Smooth muscle cell (in vitro differentiated cells): ENCODE measurements at regions not wholly inside any gene's neighbourhood (a gene's known extent, or its start where the extent isn't known, plus 50 kb on each side); places are given as distances from the start of the nearest gene placed in this dataset.

Source experiments
- DNase-seq: peaks from one replicate; lab custom pipeline; 2025; ENCODE audit not compliant: unreplicated experiment; lab: John Stamatoyannopoulos, UW
- H2AFZ ChIP-seq: fragments of 200-600 bp; sonication (generic); 2 replicates; pipeline ENCODE4 v1.6.0; 2016; ENCODE audit warnings: antibody characterized with exemption, low read depth, mild to moderate bottlenecking
- H3F3A ChIP-seq: fragments of 200-600 bp; sonication (generic); 2 replicates; pipeline ENCODE4 v1.6.0; 2017; ENCODE audit warnings: antibody characterized with exemption, low read depth
- H3K27ac ChIP-seq: fragments of 200-600 bp; sonication (generic); 2 replicates; pipeline ENCODE4 v1.5.1; 2016; ENCODE audit warnings: low read depth, mild to moderate bottlenecking
- H3K27me3 ChIP-seq: fragments of 200-600 bp; sonication (generic); 2 replicates; pipeline ENCODE4 v1.6.1; 2016; ENCODE audit warnings: low read depth, mild to moderate bottlenecking
- H3K36me3 ChIP-seq: fragments of 200-600 bp; sonication (generic); 2 replicates; pipeline ENCODE4 v1.5.1; 2016; ENCODE audit warnings: low read depth
- H3K4me1 ChIP-seq: fragments of 200-600 bp; sonication (generic); 2 replicates; pipeline ENCODE4 v1.5.1; 2016; ENCODE audit warnings: low read depth
- H3K4me2 ChIP-seq: fragments of 200-600 bp; sonication (generic); 2 replicates; pipeline ENCODE4 v1.6.0; 2016; ENCODE audit warnings: mild to moderate bottlenecking
- H3K4me3 ChIP-seq: fragments of 200-600 bp; sonication (generic); 2 replicates; pipeline ENCODE4 v1.5.1; 2016; ENCODE audit warnings: mild to moderate bottlenecking
- H3K79me2 ChIP-seq: fragments of 200-600 bp; sonication (generic); 2 replicates; pipeline ENCODE4 v1.6.0; 2016; ENCODE audit warnings: low read depth, mild to moderate bottlenecking
- H3K9ac ChIP-seq: fragments of 200-600 bp; sonication (generic); 2 replicates; pipeline ENCODE4 v1.6.0; 2016; ENCODE audit warnings: low read depth
- H3K9me3 ChIP-seq: fragments of 200-600 bp; sonication (generic); replicated peaks from 2 replicates; pipeline ENCODE4 v1.5.1; 2016; ENCODE audit warnings: low read depth
- H4K20me1 ChIP-seq: fragments of 200-600 bp; sonication (generic); 2 replicates; pipeline ENCODE4 v1.6.0; 2016; ENCODE audit warnings: low read depth
- CTCF ChIP-seq: fragments of 200-600 bp; sonication (generic); IDR thresholded peaks from 2 replicates; pipeline ENCODE4 v1.5.1; 2017; ENCODE audit warnings: borderline replicate concordance, mild to moderate bottlenecking, antibody characterized with exemption; ENCODE audit not compliant: insufficient read depth, poor library complexity, severe bottlenecking
- WGBS: methylation state at CpG from one replicate; pipeline ENCODE4 v1.1.7; 2016; ENCODE audit warnings: low lambda C conversion rate; 5-methylcytosine and 5-hydroxymethylcytosine counted together

GRCh38 chr9:95736891-95737522 lies 138.5 kb upstream of the ERCC6L2 start:
- Histone ChIP-seq H4K20me1 (no peaks in the 10 kb centered on the region), H3K4me3 (no peak overlapping the region), H3F3A (no peaks in the 10 kb centered on the region), H3K9me3 (no peaks in the 10 kb centered on the region), H3K27ac (no peak overlapping the region), H3K27me3 (no peaks in the 10 kb centered on the region), H3K79me2 (no peaks in the 10 kb centered on the region), H3K4me2 (no peak overlapping the region), H3K36me3 (no peaks in the 10 kb centered on the region), H3K9ac (no peak overlapping the region), H3K4me1 (no peaks in the 10 kb centered on the region), H2AFZ (no peak overlapping the region)
- no peak for TF ChIP-seq CTCF
- WGBS: 70% methylated on average over 15 of the region's 15 CpGs
- DNase-seq: no peak

GRCh38 chr9:95736370-95736769 lies 139.1 kb upstream of the ERCC6L2 start:
- no peaks in the 10 kb centered on the region for H3K27me3 ChIP-seq
- no peaks in the 10 kb centered on the region for H3K9me3 ChIP-seq
- no peak overlapping the region for H3K4me2 ChIP-seq
- H3K36me3 ChIP-seq: no peaks in the 10 kb centered on the region
- H3K4me1 ChIP-seq: no peaks in the 10 kb centered on the region
- no peak for DNase-seq
- no peaks in the 10 kb centered on the region for H3F3A ChIP-seq
- no peak overlapping the region for H3K4me3 ChIP-seq
- no peaks in the 10 kb centered on the region for H3K79me2 ChIP-seq
- no peak overlapping the region for H3K27ac ChIP-seq
- WGBS: 90% methylated on average over 5 of the region's 5 CpGs
- TF ChIP-seq CTCF: peak; percentile 22
- H2AFZ ChIP-seq: no peak overlapping the region
- no peak overlapping the region for H3K9ac ChIP-seq
- H4K20me1 ChIP-seq: no peaks in the 10 kb centered on the region

- no peak for TF ChIP-seq CTCF
- H3F3A ChIP-seq: no peaks in the 10 kb centered on the region
- no peak overlapping the region for H3K9ac ChIP-seq
- no peaks in the 10 kb centered on the region for H4K20me1 ChIP-seq
- no peaks in the 10 kb centered on the region for H3K27me3 ChIP-seq
- no peak overlapping the region for H3K27ac ChIP-seq
- H3K4me2 ChIP-seq: no peak overlapping the region
- no peaks in the 10 kb centered on the region for H3K79me2 ChIP-seq
- 73% methylated on average over 1 of the region's 1 CpG for WGBS
- H3K36me3 ChIP-seq: no peaks in the 10 kb centered on the region
- no peaks in the 10 kb centered on the region for H3K9me3 ChIP-seq
- H3K4me3 ChIP-seq: no peak overlapping the region
- H2AFZ ChIP-seq: no peak overlapping the region
- DNase-seq: no peak
- no peaks in the 10 kb centered on the region for H3K4me1 ChIP-seq
Observed at GRCh38 chr9:95735701-95736100, 139.8 kb upstream of the ERCC6L2 start.

- no peak for DNase-seq
- Histone ChIP-seq H3K9ac (no peak overlapping the region), H3K4me1 (no peaks in the 10 kb centered on the region), H3K4me2 (no peak overlapping the region), H2AFZ (no peak overlapping the region), H4K20me1 (no peaks in the 10 kb centered on the region), H3K36me3 (no peaks in the 10 kb centered on the region), H3K9me3 (no peaks in the 10 kb centered on the region), H3F3A (no peaks in the 10 kb centered on the region), H3K27ac (no peak overlapping the region), H3K27me3 (no peaks in the 10 kb centered on the region), H3K4me3 (no peak overlapping the region), H3K79me2 (no peaks in the 10 kb centered on the region)
- WGBS: 89% methylated on average over 12 of the region's 12 CpGs
- TF ChIP-seq CTCF: no peak
Observed at GRCh38 chr9:95733741-95734666, 141.5 kb upstream of the ERCC6L2 start.
